ENCODE measurements at regions not wholly inside any gene's neighbourhood (a gene's known extent, or its start where the extent isn't known, plus 50 kb on each side); places are given as distances from the start of the nearest gene placed in this dataset.

DNA sequence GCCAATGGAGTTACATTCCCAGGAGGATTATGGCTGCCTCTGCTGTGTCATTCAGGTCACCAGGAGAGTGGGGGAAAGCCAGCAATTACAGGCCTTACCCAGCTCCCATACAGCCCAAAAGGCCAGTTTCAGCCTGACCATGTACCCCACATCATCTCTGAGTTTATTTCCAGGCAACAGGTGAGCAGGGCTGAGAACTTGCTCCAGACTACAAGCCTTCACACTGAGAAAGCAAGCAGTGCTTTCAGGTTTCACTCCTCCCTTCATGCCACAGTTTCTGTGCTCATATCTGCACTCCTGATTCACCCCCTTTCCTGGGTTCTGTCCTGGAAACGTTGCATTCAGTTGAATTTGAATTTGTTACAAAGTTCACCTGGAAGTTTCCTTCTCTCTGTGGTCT, 68.1 kb upstream of the ABI3BP start:
- ChIA-PET CTCF (no interaction called here), POLR2A (no interaction called here)
- peaks cover 19% of the 10 kb centered on the region for H3K4me1 ChIP-seq (ENCODE audit: control insufficient read depth, extremely low read depth, insufficient read depth, low read length)
- no peak for TF ChIP-seq FOS (IDR thresholded peaks at IDR 0.05; ENCODE audit: borderline replicate concordance, insufficient read depth, low read length)
- TF ChIP-seq, protein P1, sequence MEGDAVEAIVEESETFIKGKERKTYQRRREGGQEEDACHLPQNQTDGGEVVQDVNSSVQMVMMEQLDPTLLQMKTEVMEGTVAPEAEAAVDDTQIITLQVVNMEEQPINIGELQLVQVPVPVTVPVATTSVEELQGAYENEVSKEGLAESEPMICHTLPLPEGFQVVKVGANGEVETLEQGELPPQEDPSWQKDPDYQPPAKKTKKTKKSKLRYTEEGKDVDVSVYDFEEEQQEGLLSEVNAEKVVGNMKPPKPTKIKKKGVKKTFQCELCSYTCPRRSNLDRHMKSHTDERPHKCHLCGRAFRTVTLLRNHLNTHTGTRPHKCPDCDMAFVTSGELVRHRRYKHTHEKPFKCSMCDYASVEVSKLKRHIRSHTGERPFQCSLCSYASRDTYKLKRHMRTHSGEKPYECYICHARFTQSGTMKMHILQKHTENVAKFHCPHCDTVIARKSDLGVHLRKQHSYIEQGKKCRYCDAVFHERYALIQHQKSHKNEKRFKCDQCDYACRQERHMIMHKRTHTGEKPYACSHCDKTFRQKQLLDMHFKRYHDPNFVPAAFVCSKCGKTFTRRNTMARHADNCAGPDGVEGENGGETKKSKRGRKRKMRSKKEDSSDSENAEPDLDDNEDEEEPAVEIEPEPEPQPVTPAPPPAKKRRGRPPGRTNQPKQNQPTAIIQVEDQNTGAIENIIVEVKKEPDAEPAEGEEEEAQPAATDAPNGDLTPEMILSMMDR (IDR thresholded peaks at IDR 0.05; ENCODE audit: extremely low read depth in 1 of 2, insufficient read depth in 1 of 2, low read depth in 1 of 2, low read length in 2 of 2), result no peak
- TF ChIP-seq POLR2A (IDR thresholded peaks at IDR 0.05; ENCODE audit: low read depth, low read length), result no peak
- no peak for TF ChIP-seq JUN (IDR thresholded peaks at IDR 0.05; ENCODE audit: borderline replicate concordance, insufficient read depth, insufficient read length, low read depth)
- TF ChIP-seq EZH2 (IDR thresholded peaks at IDR 0.05; ENCODE audit: borderline replicate concordance, low read depth, low read length, severe bottlenecking), result no peak
- no peak for TF ChIP-seq POLR2AphosphoS5 (IDR thresholded peaks at IDR 0.05; ENCODE audit: insufficient read depth, low read depth, low read length)
- TF ChIP-seq GATA2 (IDR thresholded peaks at IDR 0.05; ENCODE audit: insufficient read depth, insufficient read length, low read depth, low read length), result no peak
- TF ChIP-seq MYC (IDR thresholded peaks at IDR 0.05; ENCODE audit: low read depth, low read length), result no peak
- TF ChIP-seq, protein P2, sequence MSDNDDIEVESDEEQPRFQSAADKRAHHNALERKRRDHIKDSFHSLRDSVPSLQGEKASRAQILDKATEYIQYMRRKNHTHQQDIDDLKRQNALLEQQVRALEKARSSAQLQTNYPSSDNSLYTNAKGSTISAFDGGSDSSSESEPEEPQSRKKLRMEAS (IDR thresholded peaks at IDR 0.05; ENCODE audit: insufficient read depth, insufficient read length), result no peak
- H3K9me1 ChIP-seq (replicated peaks; ENCODE audit: control insufficient read depth, extremely low read depth, insufficient read depth, low read length), result no peaks in the 10 kb centered on the region
- H3K9me3 ChIP-seq (replicated peaks; ENCODE audit: control insufficient read depth, insufficient read depth, low read length), result no peaks in the 10 kb centered on the region
- H2AFZ ChIP-seq (ENCODE audit: low read depth, low read length), result no peak overlapping the region
- no peaks in the 10 kb centered on the region for H3K79me2 ChIP-seq (ENCODE audit: control insufficient read depth, insufficient read depth, low read length)
- no peak for FAIRE-seq
- BruUV-seq (replicated peaks), result no TSS peak
- H3K36me3 ChIP-seq (ENCODE audit: control insufficient read depth in 2 of 2, extremely low read depth in 1 of 2, insufficient read depth in 2 of 2, low read length in 2 of 2), result no peaks in the 10 kb centered on the region
- dilution Hi-C loops (cut with MboI; ENCODE audit: extremely low pct_ligation_motif_present, low sequenced_read_pairs), result no loop called here
- DNase-seq (ENCODE audit: low read depth, low spot score), result no peak
- no peaks in the 10 kb centered on the region for H3K27me3 ChIP-seq (ENCODE audit: control insufficient read depth in 2 of 2, insufficient read depth in 2 of 2, low read length in 2 of 2)
- no peak overlapping the region for H3K9ac ChIP-seq (replicated peaks; ENCODE audit: extremely low read depth, insufficient read depth, low read length)
- H4K20me1 ChIP-seq (replicated peaks; ENCODE audit: control insufficient read depth, extremely low read depth, insufficient read depth, low read length), result no peaks in the 10 kb centered on the region
- H3K27ac ChIP-seq (ENCODE audit: insufficient read depth, low read depth, low read length), result no peak overlapping the region
- H3K4me3 ChIP-seq (replicated peaks in 1 of 3; ENCODE audit: insufficient read depth in 1 of 3, low read depth in 1 of 3, low read length in 3 of 3), result no peak overlapping the region
- H3K4me2 ChIP-seq (ENCODE audit: insufficient read depth, low read length), result no peak overlapping the region
- intact Hi-C loops (cut with micrococcal nuclease), result no loop called here
